Keratinocyte (primary cell): ENCODE measurements at regions not wholly inside any gene's neighbourhood (a gene's known extent, or its start where the extent isn't known, plus 50 kb on each side); places are given as distances from the start of the nearest gene placed in this dataset.

ENCODE experiments used
- EZH2 ChIP-seq: IDR thresholded peaks from one replicate; pipeline ENCODE4 v1.6.1; 2012; ENCODE audit warnings: inconsistent platforms, mild to moderate bottlenecking, low read length, moderate library complexity
- TF ChIP-seq, protein P1 (sequence below), 3 experiments: IDR thresholded peaks in 1 of 3; conservative IDR thresholded peaks in 1 of 3; optimal IDR thresholded peaks in 1 of 3; 2 replicates in 2 of 3; 3 replicates in 1 of 3; pipeline versions ENCODE3 to v1.5.1; 2011; ENCODE audit warnings: low read length in 3 of 3, mild to moderate bottlenecking in 3 of 3, moderate library complexity in 2 of 3, control low read depth in 1 of 3, inconsistent platforms in 1 of 3; ENCODE audit not compliant: insufficient read depth in 2 of 3; ENCODE audit errors: extremely low read depth in 1 of 3

GRCh38 chr6:19554356-19555225 lies 282.6 kb upstream of the ID4 start:
- TF ChIP-seq, protein P1, sequence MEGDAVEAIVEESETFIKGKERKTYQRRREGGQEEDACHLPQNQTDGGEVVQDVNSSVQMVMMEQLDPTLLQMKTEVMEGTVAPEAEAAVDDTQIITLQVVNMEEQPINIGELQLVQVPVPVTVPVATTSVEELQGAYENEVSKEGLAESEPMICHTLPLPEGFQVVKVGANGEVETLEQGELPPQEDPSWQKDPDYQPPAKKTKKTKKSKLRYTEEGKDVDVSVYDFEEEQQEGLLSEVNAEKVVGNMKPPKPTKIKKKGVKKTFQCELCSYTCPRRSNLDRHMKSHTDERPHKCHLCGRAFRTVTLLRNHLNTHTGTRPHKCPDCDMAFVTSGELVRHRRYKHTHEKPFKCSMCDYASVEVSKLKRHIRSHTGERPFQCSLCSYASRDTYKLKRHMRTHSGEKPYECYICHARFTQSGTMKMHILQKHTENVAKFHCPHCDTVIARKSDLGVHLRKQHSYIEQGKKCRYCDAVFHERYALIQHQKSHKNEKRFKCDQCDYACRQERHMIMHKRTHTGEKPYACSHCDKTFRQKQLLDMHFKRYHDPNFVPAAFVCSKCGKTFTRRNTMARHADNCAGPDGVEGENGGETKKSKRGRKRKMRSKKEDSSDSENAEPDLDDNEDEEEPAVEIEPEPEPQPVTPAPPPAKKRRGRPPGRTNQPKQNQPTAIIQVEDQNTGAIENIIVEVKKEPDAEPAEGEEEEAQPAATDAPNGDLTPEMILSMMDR (optimal IDR thresholded peaks at IDR 0.05 in 1 of 3, IDR thresholded peaks at IDR 0.05 in 1 of 3, conservative IDR thresholded peaks at IDR 0.05 in 1 of 3; ENCODE audit: extremely low read depth in 1 of 3, insufficient read depth in 2 of 3, low read length in 3 of 3): no peak
- TF ChIP-seq EZH2: no peak
